Uterus (tissue), 2 donors: ENCODE measurements at regions not wholly inside any gene's neighbourhood (a gene's known extent, or its start where the extent isn't known, plus 50 kb on each side); places are given as distances from the start of the nearest gene placed in this dataset.

Experiments used
- CTCF ChIP-seq, 4 experiments: fragments of 200-600 bp in 2 of 4; fragments of 450-650 bp in 2 of 4; sonication (generic) in 2 of 4; IDR thresholded peaks; one replicate each; pipeline ENCODE4 v1.5.1; 2016 to 2019; ENCODE audit warnings: antibody characterized with exemption in 4 of 4, mild to moderate bottlenecking in 2 of 4, moderate library complexity in 1 of 4
- POLR2A ChIP-seq, 2 donors: fragments of 450-650 bp; IDR thresholded peaks; one replicate each; pipeline ENCODE4 v1.6.1; 2016; ENCODE audit warnings: antibody characterized with exemption in 2 of 2, mild to moderate bottlenecking in 1 of 2, moderate library complexity in 1 of 2

DNA sequence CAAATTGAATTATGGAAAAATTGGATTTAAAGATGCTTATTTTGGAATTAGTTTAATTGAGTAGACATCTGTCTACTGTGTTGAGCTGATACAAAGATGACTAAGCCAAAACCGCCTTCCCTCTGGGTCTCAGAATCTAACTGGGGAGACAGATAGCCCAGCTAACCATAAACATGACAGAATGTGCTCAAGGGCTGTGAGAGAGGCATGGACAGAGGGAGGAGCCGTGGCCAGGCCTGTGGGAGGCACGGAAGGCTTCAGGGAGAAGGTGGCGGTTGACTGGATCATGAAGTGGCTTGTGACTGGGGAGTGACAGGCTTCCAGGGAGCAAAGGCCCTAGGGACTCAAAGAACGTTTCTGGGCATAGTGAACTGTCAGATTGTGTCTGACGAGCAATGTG, 74.6 kb downstream of the DACT1 start:
- TF ChIP-seq CTCF (IDR thresholded peaks at IDR 0.05) (no peak), POLR2A (IDR thresholded peaks at IDR 0.05) (no peak)
